GM18499 (cell line): ENCODE measurements at regions not wholly inside any gene's neighbourhood (a gene's known extent, or its start where the extent isn't known, plus 50 kb on each side); places are given as distances from the start of the nearest gene placed in this dataset.

Experiments
- ATAC-seq: cut with Tn5 transposase; IDR thresholded peaks from one replicate; pipeline ENCODE4 v1.9.1; 2021; ENCODE audit warnings: moderate number of reproducible peaks; ENCODE audit not compliant: insufficient read depth, unreplicated experiment

GRCh38 chr15:86014016-86014415 is 65.7 kb upstream of the AGBL1 start:
- no peak for ATAC-seq

- no peak for ATAC-seq
These were observed 62.9 kb upstream of the AGBL1 start for GRCh38 chr15:86016750-86017149.

DNA sequence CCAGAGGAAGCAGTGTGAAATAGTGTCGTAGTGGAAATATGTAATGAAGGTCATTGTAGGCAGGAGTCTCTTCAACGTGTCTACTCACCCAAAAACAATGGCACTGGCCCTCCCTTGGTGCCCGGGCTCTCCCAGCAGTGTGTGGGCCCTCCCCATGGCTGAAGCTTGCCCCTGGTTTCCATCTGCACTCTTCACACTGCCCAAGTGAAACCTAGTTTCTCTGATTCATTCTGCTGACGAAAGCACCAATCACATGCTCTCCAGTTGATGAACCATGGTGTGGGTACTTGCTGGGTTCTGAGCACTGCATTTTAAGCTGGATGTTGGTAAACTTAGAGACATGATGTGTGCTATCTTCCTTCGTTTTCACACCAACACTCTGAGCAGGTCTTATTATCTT is 61.0 kb upstream of the AGBL1 start:
- no peak for ATAC-seq

DNA sequence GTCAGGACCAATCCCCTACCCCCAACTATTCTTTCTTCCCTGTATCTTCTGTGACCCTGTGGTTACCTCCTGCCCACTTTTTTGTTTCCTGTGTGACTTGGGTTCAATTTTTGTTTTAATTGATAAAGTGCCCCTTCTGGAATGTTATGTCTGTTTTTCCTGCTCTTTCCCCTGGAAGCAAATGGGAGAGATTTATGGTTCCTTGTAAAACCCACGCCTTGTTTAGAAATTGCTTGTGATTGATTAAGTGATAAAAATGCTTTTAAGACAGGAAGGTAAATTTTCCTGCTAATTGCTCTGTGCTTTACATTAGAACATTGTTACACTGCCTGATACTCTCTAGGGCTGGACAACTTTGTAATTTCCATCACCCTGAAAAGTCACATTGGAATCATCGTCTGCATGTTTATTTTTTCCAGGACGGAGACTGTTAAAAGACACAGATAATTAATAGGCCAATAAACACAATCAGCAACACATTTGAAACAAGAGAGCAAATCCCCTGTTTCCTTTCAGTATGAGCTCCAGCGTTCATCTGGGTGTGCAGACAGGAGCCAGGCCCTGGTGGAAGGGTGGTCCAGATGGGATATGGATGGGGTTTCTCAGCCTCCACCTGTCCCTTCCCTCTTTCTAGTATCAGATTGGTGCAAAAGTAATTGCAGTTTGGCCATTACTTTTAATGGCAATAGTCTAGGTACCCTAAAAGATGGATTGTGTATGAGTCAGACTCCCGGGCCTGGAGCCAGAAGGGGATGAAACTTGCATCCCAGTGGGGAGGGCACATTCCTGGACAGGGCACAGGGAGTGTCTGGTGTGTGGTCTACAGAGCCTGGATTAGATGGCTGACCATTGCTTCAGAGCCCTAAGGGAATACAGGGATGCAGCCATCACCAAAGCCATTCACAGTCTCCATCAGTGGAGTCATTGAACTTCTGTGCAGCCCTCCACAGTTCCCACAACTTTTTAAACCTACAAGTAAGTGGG is 58.1 kb upstream of the AGBL1 start:
- no peak for ATAC-seq

DNA sequence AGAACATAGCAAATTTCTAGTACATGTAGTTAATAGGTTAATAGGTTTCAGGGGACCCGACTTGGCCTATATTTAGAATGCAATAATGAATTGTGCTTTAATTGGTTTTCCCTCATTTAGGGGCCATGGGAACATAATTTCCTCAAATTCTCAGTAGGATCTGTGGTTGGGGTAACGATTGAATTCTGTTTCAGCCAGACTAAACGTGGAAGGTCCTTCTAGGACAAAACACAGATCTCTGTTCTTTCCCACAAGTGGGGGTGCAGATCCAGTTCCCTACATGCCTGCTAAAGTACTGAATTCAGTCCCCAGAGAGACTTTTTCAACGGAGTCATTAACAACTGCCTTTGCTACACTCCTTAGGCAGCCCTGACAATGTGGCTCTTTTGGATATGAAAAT is 50.7 kb upstream of the AGBL1 start:
- no peak for ATAC-seq
